HG03025 (cell line): ENCODE measurements at regions not wholly inside any gene's neighbourhood (a gene's known extent, or its start where the extent isn't known, plus 50 kb on each side); places are given as distances from the start of the nearest gene placed in this dataset.
A peak's percentile ranks its signal among the peaks of the same experiment; 100 is the strongest.
"Not testable (repeated sequence)": the region's sequence is repeated elsewhere in the genome, so short reads cannot be mapped to it uniquely, and the experiment has no call there.

Source experiments
- ATAC-seq: cut with Tn5 transposase; IDR thresholded peaks from one replicate; pipeline ENCODE4 v1.9.1; 2021; ENCODE audit warnings: mild to moderate bottlenecking, moderate library complexity; ENCODE audit not compliant: unreplicated experiment, low FRiP score

GRCh38 chr4:86521373-86521969, 72.6 kb upstream of the PTPN13 start:
- ATAC-seq, result no peak

DNA sequence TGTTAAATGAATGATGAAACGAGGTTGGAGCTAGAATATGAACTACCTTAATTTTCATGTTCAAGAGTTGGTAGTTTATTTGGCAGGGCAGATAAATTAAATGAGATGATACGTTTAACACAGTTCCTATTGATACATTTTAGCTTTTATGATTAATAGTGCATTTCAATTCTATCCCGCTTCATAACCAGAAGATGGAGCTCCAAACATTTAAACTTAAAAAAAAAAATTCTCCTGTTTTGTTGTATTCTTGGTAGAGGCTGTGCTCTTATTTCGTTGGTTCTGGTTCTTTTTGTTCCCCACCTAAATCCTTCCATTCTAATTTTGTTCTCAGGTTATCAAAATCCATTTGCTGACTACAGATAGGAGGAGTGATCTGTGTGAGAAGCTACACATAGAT, 71.8 kb upstream of the PTPN13 start:
- no peak for ATAC-seq

DNA sequence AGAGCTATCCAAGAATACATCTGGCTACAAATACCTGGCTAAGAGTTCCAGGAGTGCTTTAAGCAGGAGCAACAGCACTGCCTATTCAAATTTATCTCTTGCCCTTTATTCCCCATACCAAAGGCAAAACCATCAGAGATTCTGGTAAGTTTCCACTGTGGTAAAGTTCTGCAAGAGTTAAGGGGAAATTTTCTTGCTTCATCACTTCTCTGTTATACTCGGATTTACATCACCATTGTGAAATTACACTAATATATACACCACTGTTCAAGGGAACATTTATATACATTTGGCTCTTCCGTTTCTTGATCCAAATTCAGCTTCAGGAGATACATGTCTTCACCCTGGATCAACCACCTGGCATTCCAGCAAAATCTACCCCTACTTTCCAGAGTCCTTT, 70.8 kb upstream of the PTPN13 start:
- no peak for ATAC-seq

DNA sequence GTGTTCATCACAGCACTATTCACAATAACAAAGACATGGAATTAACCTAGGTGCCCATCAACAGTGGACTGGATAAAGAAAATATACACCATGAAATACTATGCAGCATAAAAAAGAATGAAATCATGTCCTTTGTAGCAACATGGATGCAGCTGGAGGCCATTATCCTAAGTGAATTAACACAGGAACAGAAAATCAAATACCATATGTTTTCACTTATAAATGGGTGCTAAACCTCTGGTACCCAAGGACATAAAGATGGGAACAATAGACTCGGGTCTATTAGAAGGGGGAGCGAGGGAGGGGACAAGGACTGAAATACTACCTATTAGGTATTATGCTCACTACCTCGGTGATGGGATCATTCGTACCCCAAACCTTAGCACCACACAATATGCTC, 66.4 kb upstream of the PTPN13 start:
- not testable (repeated sequence) for ATAC-seq

- ATAC-seq, result no peak
Observed at GRCh38 chr4:86529436-86529835, 64.7 kb upstream of the PTPN13 start.

GRCh38 chr4:86530183-86530582, 63.9 kb upstream of the PTPN13 start:
- no peak for ATAC-seq

DNA sequence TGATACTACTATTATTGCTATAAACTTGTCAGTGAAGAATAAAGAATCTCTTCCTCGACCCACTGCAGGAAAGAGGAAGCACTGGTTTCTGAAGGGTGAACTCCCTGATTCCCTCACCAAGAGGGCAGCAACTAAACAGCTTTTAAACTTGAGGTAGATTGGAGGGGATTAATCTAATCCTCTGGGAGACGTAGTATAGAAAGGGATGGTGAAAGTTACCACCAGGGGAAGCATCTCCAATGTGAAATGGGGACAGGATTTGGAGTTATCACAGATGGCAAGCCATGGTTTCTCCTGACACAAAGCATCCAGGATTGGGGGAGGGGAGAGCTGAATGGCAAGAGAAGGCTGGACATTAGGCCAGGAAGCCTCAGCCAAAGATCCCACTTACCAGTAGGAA, 62.7 kb upstream of the PTPN13 start:
- ATAC-seq, result no peak

- ATAC-seq, result no peak
Observed at GRCh38 chr4:86532851-86533250, 61.3 kb upstream of the PTPN13 start.

GRCh38 chr4:86536151-86536550, 58.0 kb upstream of the PTPN13 start:
- no peak for ATAC-seq

- no peak for ATAC-seq
Observed at GRCh38 chr4:86542319-86543027, 51.6 kb upstream of the PTPN13 start.

DNA sequence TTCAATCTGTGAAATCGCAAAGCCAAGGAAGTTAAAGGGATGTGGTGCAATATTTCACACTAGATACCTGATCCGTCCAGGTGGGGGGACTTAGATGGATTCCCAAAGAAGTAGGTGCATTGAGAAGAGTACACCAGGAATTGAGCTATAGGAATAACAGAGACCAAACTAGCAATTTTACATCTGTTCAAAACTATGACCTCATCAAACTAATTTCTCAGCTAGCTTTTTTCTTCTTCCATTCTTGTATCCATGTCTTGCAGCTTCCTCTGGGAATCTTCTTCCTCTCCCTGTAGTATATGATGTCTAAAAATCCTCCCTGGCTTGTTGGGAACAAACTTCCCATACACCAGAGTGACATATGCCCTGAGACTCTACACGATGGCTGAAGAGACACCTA, 51.0 kb upstream of the PTPN13 start:
- ATAC-seq, result no peak

GRCh38 chr4:86543560-86544309, 50.4 kb upstream of the PTPN13 start:
- ATAC-seq, result no peak

GRCh38 chr4:86544310-86544966, 49.7 kb upstream of the PTPN13 start:
- ATAC-seq, result peak; percentile 87
